Endothelial cell of umbilical vein (primary cell): ENCODE measurements at regions not wholly inside any gene's neighbourhood (a gene's known extent, or its start where the extent isn't known, plus 50 kb on each side); places are given as distances from the start of the nearest gene placed in this dataset.

Experiments
- BruUV-seq: library from RNA; stranded (reverse); fragments of 400-500 nt; replicated peaks from 2 replicates; lab custom pipeline; 2021; lab: Mats Ljungman, UMichigan
- CTCF ChIA-PET: fragments of 300-600, 350-600 bp; sonication (Branson Sonifier 250); formaldehyde crosslinking; loops from one replicate; lab custom pipeline; 2021; ENCODE audit warnings: antibody characterized with exemption, inconsistent platforms; lab: Charles Lee
- POLR2A ChIA-PET: fragments of 300-600, 350-600 bp; sonication (Branson Sonifier 250); formaldehyde crosslinking; loops from one replicate; lab custom pipeline; 2021; ENCODE audit warnings: antibody characterized with exemption, inconsistent platforms; lab: Charles Lee
- DNase-seq: peaks from one replicate; pipeline ENCODE4 v3.0.0-alpha.2; 2011; ENCODE audit warnings: low read depth, low spot score
- FAIRE-seq: peaks from 2 replicates; lab custom pipeline; 2011; peaks lifted over from hg19 to GRCh38; lab: Jason Lieb, UNC
- H2AFZ ChIP-seq: 2 replicates; pipeline ENCODE4 v1.6.0; 2012; ENCODE audit warnings: low read depth, low read length, control low read depth, inconsistent platforms
- H3K27ac ChIP-seq: 2 replicates; pipeline ENCODE4 v1.5.1; 2011; ENCODE audit warnings: low read depth, mild to moderate bottlenecking, control low read depth, low read length, moderate library complexity; ENCODE audit not compliant: insufficient read depth
- H3K27me3 ChIP-seq, 2 experiments: 2 replicates each; pipeline versions ENCODE4 v1.6.0 to v1.6.1; 2011; ENCODE audit warnings: low read length in 2 of 2, mixed read lengths in 1 of 2; ENCODE audit not compliant: control insufficient read depth in 2 of 2, insufficient read depth in 2 of 2
- H3K36me3 ChIP-seq, 2 experiments: 2 replicates in 1 of 2; 3 replicates in 1 of 2; pipeline ENCODE4 v1.5.1; 2011; ENCODE audit warnings: low read length in 2 of 2, mild to moderate bottlenecking in 1 of 2, moderate library complexity in 1 of 2; ENCODE audit not compliant: control insufficient read depth in 2 of 2, insufficient read depth in 2 of 2; ENCODE audit errors: extremely low read depth in 1 of 2
- H3K4me1 ChIP-seq: 3 replicates; pipeline ENCODE4 v1.5.1; 2011; ENCODE audit warnings: mild to moderate bottlenecking, low read length; ENCODE audit not compliant: control insufficient read depth, insufficient read depth; ENCODE audit errors: extremely low read depth
- H3K4me2 ChIP-seq: 2 replicates; pipeline ENCODE4 v1.6.1; 2011; ENCODE audit warnings: low read length, control low read depth, mixed read lengths; ENCODE audit not compliant: insufficient read depth
- H3K4me3 ChIP-seq, 3 experiments: fragments of 200-600 bp in 1 of 3; sonication (generic), shearing (Covaris generic) in 1 of 3; replicated peaks in 1 of 3; 2 replicates each; pipeline ENCODE4 v1.5.1; 2011 to 2016; ENCODE audit warnings: control low read depth in 3 of 3, low read length in 3 of 3, mild to moderate bottlenecking in 2 of 3, inconsistent platforms in 1 of 3, low read depth in 1 of 3, moderate library complexity in 1 of 3; ENCODE audit not compliant: insufficient read depth in 1 of 3
- H3K79me2 ChIP-seq: 2 replicates; pipeline ENCODE4 v1.6.0; 2012; ENCODE audit warnings: low read length, inconsistent platforms; ENCODE audit not compliant: control insufficient read depth, insufficient read depth
- H3K9ac ChIP-seq: replicated peaks from 2 replicates; pipeline ENCODE3; 2011; ENCODE audit warnings: low read length, control low read depth; ENCODE audit not compliant: insufficient read depth; ENCODE audit errors: extremely low read depth
- H3K9me1 ChIP-seq: replicated peaks from 3 replicates; pipeline ENCODE4 v1.6.0; 2011; ENCODE audit warnings: mild to moderate bottlenecking, low read length; ENCODE audit not compliant: control insufficient read depth, insufficient read depth; ENCODE audit errors: extremely low read depth
- H3K9me3 ChIP-seq: replicated peaks from 2 replicates; pipeline ENCODE4 v1.5.1; 2012; ENCODE audit warnings: low read length, inconsistent platforms; ENCODE audit not compliant: control insufficient read depth, insufficient read depth
- H4K20me1 ChIP-seq: replicated peaks from 2 replicates; pipeline ENCODE3; 2011; ENCODE audit warnings: mild to moderate bottlenecking, low read length; ENCODE audit not compliant: control insufficient read depth, insufficient read depth; ENCODE audit errors: extremely low read depth
- EZH2 ChIP-seq: IDR thresholded peaks from 2 replicates; pipeline ENCODE4 v1.6.1; 2012; ENCODE audit warnings: borderline replicate concordance, low read depth, mild to moderate bottlenecking, moderate library complexity, low read length, inconsistent platforms; ENCODE audit not compliant: severe bottlenecking
- FOS ChIP-seq: IDR thresholded peaks from 2 replicates; pipeline ENCODE4 v1.6.1; 2011; ENCODE audit warnings: mild to moderate bottlenecking, low read length, moderate library complexity, borderline replicate concordance; ENCODE audit not compliant: insufficient read depth
- GATA2 ChIP-seq: IDR thresholded peaks from 2 replicates; pipeline ENCODE4 v1.7.0; 2011; ENCODE audit warnings: low read depth, mild to moderate bottlenecking, moderate library complexity, mixed read lengths, low read length; ENCODE audit not compliant: insufficient read length, insufficient read depth
- JUN ChIP-seq: IDR thresholded peaks from 2 replicates; pipeline ENCODE4 v1.6.1; 2011; ENCODE audit warnings: borderline replicate concordance, low read depth; ENCODE audit not compliant: insufficient read length, insufficient read depth
- MYC ChIP-seq: IDR thresholded peaks from one replicate; pipeline ENCODE4 v1.6.1; 2011; ENCODE audit warnings: mild to moderate bottlenecking, low read depth, low read length
- POLR2A ChIP-seq: IDR thresholded peaks from 2 replicates; pipeline ENCODE4 v1.6.1; 2012; ENCODE audit warnings: low read depth, mild to moderate bottlenecking, control low read depth, low read length
- POLR2AphosphoS5 ChIP-seq: IDR thresholded peaks from 2 replicates; pipeline ENCODE4 v1.6.1; 2012; ENCODE audit warnings: low read depth, mild to moderate bottlenecking, control low read depth, low read length, moderate library complexity; ENCODE audit not compliant: insufficient read depth
- dilution Hi-C: fragments of 300-500 bp; cut with MboI; formaldehyde crosslinking; loops from one replicate; pipeline ENCODE4 v1.15.0; 2019; ENCODE audit warnings: low sequenced_read_pairs; ENCODE audit not compliant: extremely low pct_ligation_motif_present
- intact Hi-C: fragments of 100-400 bp; cut with micrococcal nuclease; formaldehyde crosslinking; loops from one replicate; pipeline ENCODE4 v1.10.0; 2022
- TF ChIP-seq, protein P1 (sequence below): IDR thresholded peaks from 2 replicates; pipeline ENCODE4 v1.6.1; 2011; ENCODE audit not compliant: insufficient read depth, insufficient read length
- TF ChIP-seq, protein P2 (sequence below), 2 donors: IDR thresholded peaks; 1 replicate in 1 of 2; 2 replicates in 1 of 2; pipeline ENCODE4 v1.5.1; 2011; ENCODE audit warnings: low read length in 2 of 2, mild to moderate bottlenecking in 2 of 2, moderate library complexity in 2 of 2, control low read depth in 1 of 2, inconsistent platforms in 1 of 2, low read depth in 1 of 2; ENCODE audit not compliant: insufficient read depth in 1 of 2; ENCODE audit errors: extremely low read depth in 1 of 2

DNA sequence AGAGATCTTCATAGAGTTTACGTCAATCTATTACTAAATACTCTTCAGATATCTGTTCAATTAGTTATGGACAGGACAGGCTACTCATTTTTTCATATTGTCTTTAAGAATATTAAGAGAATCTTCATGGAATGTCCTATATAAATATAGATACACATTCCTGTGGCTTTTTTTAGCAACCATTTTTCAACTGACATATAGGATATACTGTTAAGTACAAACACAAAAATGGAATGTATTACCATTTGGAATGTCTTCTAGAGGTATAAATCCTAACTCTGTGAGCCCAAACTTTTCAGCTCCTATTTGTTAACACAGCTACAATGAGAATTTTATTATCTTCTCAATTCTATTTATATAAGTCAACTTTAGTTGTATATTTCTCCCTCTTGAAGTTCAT lies 239.6 kb upstream of the DEFB112 start:
- dilution Hi-C loops = no loop called here
- Histone ChIP-seq H3K79me2 (no peaks in the 10 kb centered on the region), H3K9ac (no peak overlapping the region), H3K4me2 (no peak overlapping the region), H4K20me1 (no peaks in the 10 kb centered on the region), H3K27ac (no peak overlapping the region), H3K9me1 (no peaks in the 10 kb centered on the region), H3K4me1 (no peaks in the 10 kb centered on the region), H3K4me3 (no peak overlapping the region), H3K36me3 (no peaks in the 10 kb centered on the region), H3K27me3 (no peaks in the 10 kb centered on the region), H2AFZ (no peak overlapping the region), H3K9me3 (no peaks in the 10 kb centered on the region)
- ChIA-PET POLR2A (no interaction called here), CTCF (no interaction called here)
- BruUV-seq = no TSS peak
- intact Hi-C loops = no loop called here
- FAIRE-seq (no peak), DNase-seq (no peak)
- TF ChIP-seq, protein P1, sequence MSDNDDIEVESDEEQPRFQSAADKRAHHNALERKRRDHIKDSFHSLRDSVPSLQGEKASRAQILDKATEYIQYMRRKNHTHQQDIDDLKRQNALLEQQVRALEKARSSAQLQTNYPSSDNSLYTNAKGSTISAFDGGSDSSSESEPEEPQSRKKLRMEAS = no peak
- no peak for TF ChIP-seq FOS
- no peak for TF ChIP-seq JUN
- TF ChIP-seq, protein P2, sequence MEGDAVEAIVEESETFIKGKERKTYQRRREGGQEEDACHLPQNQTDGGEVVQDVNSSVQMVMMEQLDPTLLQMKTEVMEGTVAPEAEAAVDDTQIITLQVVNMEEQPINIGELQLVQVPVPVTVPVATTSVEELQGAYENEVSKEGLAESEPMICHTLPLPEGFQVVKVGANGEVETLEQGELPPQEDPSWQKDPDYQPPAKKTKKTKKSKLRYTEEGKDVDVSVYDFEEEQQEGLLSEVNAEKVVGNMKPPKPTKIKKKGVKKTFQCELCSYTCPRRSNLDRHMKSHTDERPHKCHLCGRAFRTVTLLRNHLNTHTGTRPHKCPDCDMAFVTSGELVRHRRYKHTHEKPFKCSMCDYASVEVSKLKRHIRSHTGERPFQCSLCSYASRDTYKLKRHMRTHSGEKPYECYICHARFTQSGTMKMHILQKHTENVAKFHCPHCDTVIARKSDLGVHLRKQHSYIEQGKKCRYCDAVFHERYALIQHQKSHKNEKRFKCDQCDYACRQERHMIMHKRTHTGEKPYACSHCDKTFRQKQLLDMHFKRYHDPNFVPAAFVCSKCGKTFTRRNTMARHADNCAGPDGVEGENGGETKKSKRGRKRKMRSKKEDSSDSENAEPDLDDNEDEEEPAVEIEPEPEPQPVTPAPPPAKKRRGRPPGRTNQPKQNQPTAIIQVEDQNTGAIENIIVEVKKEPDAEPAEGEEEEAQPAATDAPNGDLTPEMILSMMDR (IDR thresholded peaks at IDR 0.05; ENCODE audit: extremely low read depth in 1 of 2, insufficient read depth in 1 of 2, low read depth in 1 of 2, low read length in 2 of 2) = no peak
- TF ChIP-seq GATA2 = no peak
- no peak for TF ChIP-seq POLR2AphosphoS5
- TF ChIP-seq POLR2A = no peak
- TF ChIP-seq EZH2 = no peak
- TF ChIP-seq MYC = no peak
